GM19238 (cell line): ENCODE measurements at regions not wholly inside any gene's neighbourhood (a gene's known extent, or its start where the extent isn't known, plus 50 kb on each side); places are given as distances from the start of the nearest gene placed in this dataset.

Experiments used
- DNase-seq: peaks from one replicate; pipeline ENCODE4 v3.0.0; 2011; ENCODE audit warnings: low spot score; ENCODE audit not compliant: insufficient read length

GRCh38 chr14:83746336-83746735 is 1783.6 kb upstream of the FLRT2 start:
- no peak for DNase-seq

GRCh38 chr14:83757916-83758315 is 1772.0 kb upstream of the FLRT2 start:
- DNase-seq: no peak

- DNase-seq: no peak
Observed at GRCh38 chr14:83764656-83765599, 1765.0 kb upstream of the FLRT2 start.

- no peak for DNase-seq
Observed at GRCh38 chr14:83777516-83777915, 1752.4 kb upstream of the FLRT2 start.

- no peak for DNase-seq
Observed at GRCh38 chr14:83779266-83779665, 1750.7 kb upstream of the FLRT2 start.

- no peak for DNase-seq
Observed at GRCh38 chr14:83780321-83780720, 1749.6 kb upstream of the FLRT2 start.

- no peak for DNase-seq
Observed at GRCh38 chr14:83798421-83798820, 1731.5 kb upstream of the FLRT2 start.

GRCh38 chr14:83799233-83799632 is 1730.7 kb upstream of the FLRT2 start:
- DNase-seq: no peak

- no peak for DNase-seq
Observed at GRCh38 chr14:83814896-83815295, 1715.0 kb upstream of the FLRT2 start.

GRCh38 chr14:83816761-83817160 is 1713.2 kb upstream of the FLRT2 start:
- no peak for DNase-seq

- DNase-seq: no peak
Observed at GRCh38 chr14:83825843-83826242, 1704.1 kb upstream of the FLRT2 start.

- DNase-seq: no peak
Observed at GRCh38 chr14:83826838-83827237, 1703.1 kb upstream of the FLRT2 start.

- DNase-seq: no peak
Observed at GRCh38 chr14:83827383-83827782, 1702.6 kb upstream of the FLRT2 start.

GRCh38 chr14:83828406-83828805 is 1701.5 kb upstream of the FLRT2 start:
- no peak for DNase-seq

GRCh38 chr14:83830316-83830715 is 1699.6 kb upstream of the FLRT2 start:
- no peak for DNase-seq

GRCh38 chr14:83838226-83838625 is 1691.7 kb upstream of the FLRT2 start:
- DNase-seq: no peak

GRCh38 chr14:83842547-83842946 is 1687.4 kb upstream of the FLRT2 start:
- no peak for DNase-seq

- no peak for DNase-seq
Observed at GRCh38 chr14:83847102-83847501, 1682.8 kb upstream of the FLRT2 start.

GRCh38 chr14:83850092-83850491 is 1679.9 kb upstream of the FLRT2 start:
- DNase-seq: no peak

- no peak for DNase-seq
Observed at GRCh38 chr14:83856334-83856733, 1673.6 kb upstream of the FLRT2 start.

GRCh38 chr14:83860631-83861155 is 1669.3 kb upstream of the FLRT2 start:
- DNase-seq: no peak

GRCh38 chr14:83863042-83863774 is 1666.7 kb upstream of the FLRT2 start:
- no peak for DNase-seq
